Astrocyte (in vitro differentiated cells and primary cell): ENCODE measurements at regions not wholly inside any gene's neighbourhood (a gene's known extent, or its start where the extent isn't known, plus 50 kb on each side); places are given as distances from the start of the nearest gene placed in this dataset.
"Not testable (repeated sequence)": the region's sequence is repeated elsewhere in the genome, so short reads cannot be mapped to it uniquely, and the experiment has no call there.

Experiments
- DNase-seq: peaks from one replicate; pipeline ENCODE4 v3.0.0-alpha.2; 2010; ENCODE audit warnings: low read depth
- FAIRE-seq: peaks from 2 replicates; lab custom pipeline; 2011; peaks lifted over from hg19 to GRCh38; lab: Jason Lieb, UNC
- H2AFZ ChIP-seq: 2 replicates; pipeline ENCODE4 v1.6.0; 2012; ENCODE audit warnings: low read depth, low read length, inconsistent platforms
- H3K27ac ChIP-seq: 2 replicates; pipeline ENCODE4 v1.5.1; 2011; ENCODE audit warnings: low read depth, low read length, inconsistent platforms
- H3K27me3 ChIP-seq: 2 replicates; pipeline ENCODE4 v1.6.0; 2011; ENCODE audit warnings: low read length, inconsistent platforms; ENCODE audit not compliant: insufficient read depth
- H3K36me3 ChIP-seq: 2 replicates; pipeline ENCODE4 v1.5.1; 2011; ENCODE audit warnings: low read length, inconsistent platforms; ENCODE audit not compliant: insufficient read depth
- H3K4me1 ChIP-seq: 2 replicates; pipeline ENCODE4 v1.5.1; 2011; ENCODE audit warnings: low read length, inconsistent platforms; ENCODE audit not compliant: insufficient read depth
- H3K4me2 ChIP-seq: 2 replicates; pipeline ENCODE4 v1.6.0; 2012; ENCODE audit warnings: low read length, inconsistent platforms
- H3K4me3 ChIP-seq: 2 replicates; pipeline ENCODE4 v1.5.1; 2011; ENCODE audit warnings: low read depth, mild to moderate bottlenecking, low read length, inconsistent platforms; ENCODE audit not compliant: insufficient read depth
- H3K79me2 ChIP-seq: 2 replicates; pipeline ENCODE4 v1.6.0; 2012; ENCODE audit warnings: mild to moderate bottlenecking, low read length, inconsistent platforms; ENCODE audit not compliant: insufficient read depth
- H3K9ac ChIP-seq: 2 replicates; pipeline ENCODE4 v1.6.0; 2012; ENCODE audit warnings: mild to moderate bottlenecking, low read length, inconsistent platforms
- H3K9me3 ChIP-seq: 2 replicates; pipeline ENCODE4 v1.5.1; 2012; ENCODE audit warnings: low read depth, mild to moderate bottlenecking, low read length, inconsistent platforms; ENCODE audit not compliant: insufficient read depth
- H4K20me1 ChIP-seq: 2 replicates; pipeline ENCODE4 v1.6.0; 2012; ENCODE audit warnings: low read length, inconsistent platforms; ENCODE audit not compliant: insufficient read depth
- H3K27ac Mint-ChIP-seq: one replicate; pipeline ENCODE4 v1.8.0; 2021; ENCODE audit warnings: mild to moderate bottlenecking, mixed read lengths; ENCODE audit not compliant: unreplicated experiment
- H3K27me3 Mint-ChIP-seq: one replicate; pipeline ENCODE4 v1.8.0; 2021; ENCODE audit warnings: low read depth, mixed read lengths; ENCODE audit not compliant: unreplicated experiment
- H3K36me3 Mint-ChIP-seq: one replicate; pipeline ENCODE4 v1.8.0; 2021; ENCODE audit warnings: low read depth, mixed read lengths; ENCODE audit not compliant: unreplicated experiment
- H3K4me1 Mint-ChIP-seq: one replicate; pipeline ENCODE4 v1.8.0; 2021; ENCODE audit warnings: low read depth, mixed read lengths; ENCODE audit not compliant: unreplicated experiment
- H3K4me3 Mint-ChIP-seq: one replicate; pipeline ENCODE4 v1.8.0; 2021; ENCODE audit warnings: mild to moderate bottlenecking, moderate library complexity, mixed read lengths; ENCODE audit not compliant: unreplicated experiment
- H3K9me3 Mint-ChIP-seq: one replicate; pipeline ENCODE4 v1.8.0; 2021; ENCODE audit warnings: mild to moderate bottlenecking, mixed read lengths; ENCODE audit not compliant: unreplicated experiment
- CTCF ChIP-seq: IDR thresholded peaks from 2 replicates; pipeline ENCODE4 v1.5.1; 2011; ENCODE audit warnings: low read depth, mild to moderate bottlenecking, inconsistent platforms, low read length, moderate library complexity; ENCODE audit not compliant: insufficient read depth
- EZH2 ChIP-seq: IDR thresholded peaks from 2 replicates; pipeline ENCODE4 v1.6.1; 2012; ENCODE audit warnings: mild to moderate bottlenecking, low read length, inconsistent platforms; ENCODE audit not compliant: insufficient read depth

GRCh38 chr9:81062995-81063394 lies 626.4 kb downstream of the TLE1 start:
- FAIRE-seq, H3K79me2 ChIP-seq, DNase-seq, H3K4me3 ChIP-seq, H3K27ac Mint-ChIP-seq, H4K20me1 ChIP-seq, H3K9ac ChIP-seq, H3K4me2 ChIP-seq, H3K4me3 Mint-ChIP-seq, H3K36me3 Mint-ChIP-seq, H3K27me3 Mint-ChIP-seq, H3K4me1 ChIP-seq, H3K4me1 Mint-ChIP-seq, H3K36me3 ChIP-seq, H3K27ac ChIP-seq, H3K27me3 ChIP-seq, H2AFZ ChIP-seq: not testable (repeated sequence)
- peaks cover 19% of the 10 kb centered on the region for H3K9me3 ChIP-seq
- H3K9me3 Mint-ChIP-seq, result peaks cover 13% of the 10 kb centered on the region

- no peaks in the 10 kb centered on the region for H4K20me1 ChIP-seq
- TF ChIP-seq EZH2 (no peak), CTCF (no peak)
- no peaks in the 10 kb centered on the region for H3K27me3 ChIP-seq
- H3K27ac Mint-ChIP-seq, result no peak overlapping the region
- H3K4me1 ChIP-seq, result no peaks in the 10 kb centered on the region
- no peaks in the 10 kb centered on the region for H3K27me3 Mint-ChIP-seq
- H3K36me3 Mint-ChIP-seq, result no peaks in the 10 kb centered on the region
- H3K79me2 ChIP-seq, result no peaks in the 10 kb centered on the region
- H3K4me3 Mint-ChIP-seq, result no peak overlapping the region
- H3K4me2 ChIP-seq, result no peak overlapping the region
- peaks cover 13% of the 10 kb centered on the region for H3K9me3 ChIP-seq
- H3K27ac ChIP-seq, result no peak overlapping the region
- peaks cover 10% of the 10 kb centered on the region for H3K4me1 Mint-ChIP-seq
- H2AFZ ChIP-seq, result no peak overlapping the region
- no peak for FAIRE-seq
- no peak for DNase-seq
- H3K9ac ChIP-seq, result no peak overlapping the region
- no peaks in the 10 kb centered on the region for H3K36me3 ChIP-seq
- H3K4me3 ChIP-seq, result no peak overlapping the region
- H3K9me3 Mint-ChIP-seq, result peaks cover 9% of the 10 kb centered on the region
These were observed 630.6 kb downstream of the TLE1 start for GRCh38 chr9:81058782-81059181.

- peaks cover 5% of the 10 kb centered on the region for H3K4me1 ChIP-seq
- H3K9me3 ChIP-seq, result no peaks in the 10 kb centered on the region
- H3K9ac ChIP-seq, result no peak overlapping the region
- Mint-ChIP-seq H3K9me3 (no peaks in the 10 kb centered on the region), H3K4me1 (peaks cover 10% of the 10 kb centered on the region), H3K27me3 (no peaks in the 10 kb centered on the region), H3K27ac (no peak overlapping the region), H3K36me3 (no peaks in the 10 kb centered on the region), H3K4me3 (no peak overlapping the region)
- H3K27ac ChIP-seq, result no peak overlapping the region
- H3K27me3 ChIP-seq, result no peaks in the 10 kb centered on the region
- DNase-seq (peak; percentile 29), FAIRE-seq (no peak)
- no peak overlapping the region for H3K4me3 ChIP-seq
- H2AFZ ChIP-seq, result peak overlapping the region; percentile 30
- no peak overlapping the region for H3K4me2 ChIP-seq
- TF ChIP-seq CTCF, result no peak
- no peak for TF ChIP-seq EZH2
- no peaks in the 10 kb centered on the region for H3K79me2 ChIP-seq
- H3K36me3 ChIP-seq, result no peaks in the 10 kb centered on the region
- no peaks in the 10 kb centered on the region for H4K20me1 ChIP-seq
These were observed 635.9 kb downstream of the TLE1 start for GRCh38 chr9:81053298-81054025.
